AG09309 (cell line): ENCODE measurements at regions not wholly inside any gene's neighbourhood (a gene's known extent, or its start where the extent isn't known, plus 50 kb on each side); places are given as distances from the start of the nearest gene placed in this dataset.

Experiments
- DNase-seq: peaks from one replicate; pipeline ENCODE4 v3.0.0-alpha.2; 2010; ENCODE audit warnings: low read depth
- H3K4me3 ChIP-seq: 2 replicates; pipeline ENCODE4 v1.5.1; 2011; ENCODE audit warnings: mild to moderate bottlenecking, low read depth, low read length, moderate library complexity; ENCODE audit not compliant: control insufficient read depth
- CTCF ChIP-seq: IDR thresholded peaks from 2 replicates; pipeline ENCODE4 v1.5.1; 2011; ENCODE audit warnings: mild to moderate bottlenecking, low read depth, low read length, inconsistent platforms; ENCODE audit not compliant: insufficient read depth, control insufficient read depth; ENCODE audit errors: missing control alignments

DNA sequence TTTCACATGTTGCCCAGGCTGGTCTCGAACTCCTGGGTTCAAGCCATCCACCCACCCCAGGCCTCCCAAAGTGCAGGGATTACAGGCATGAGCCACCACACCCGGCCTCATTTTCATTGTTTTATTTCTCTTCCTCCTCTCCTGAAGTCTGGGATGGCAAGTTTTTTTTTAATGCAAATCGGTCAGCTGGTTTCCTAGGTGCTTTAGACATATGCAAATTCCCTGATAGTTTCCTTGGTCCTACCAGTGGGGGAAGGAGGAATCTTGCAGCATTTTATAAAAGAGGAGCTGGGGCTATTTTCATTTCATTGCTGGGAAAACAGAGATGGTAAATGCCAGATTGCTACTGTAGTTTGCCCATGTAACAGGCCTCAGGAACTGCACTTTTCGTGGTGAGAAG is 179.4 kb downstream of the ACTL7B start:
- no peak for DNase-seq
- TF ChIP-seq CTCF = no peak
- H3K4me3 ChIP-seq = no peak overlapping the region

- no peak for DNase-seq
- TF ChIP-seq CTCF = no peak
These were observed 180.1 kb downstream of the ACTL7B start for GRCh38 chr9:108675708-108676107.

DNA sequence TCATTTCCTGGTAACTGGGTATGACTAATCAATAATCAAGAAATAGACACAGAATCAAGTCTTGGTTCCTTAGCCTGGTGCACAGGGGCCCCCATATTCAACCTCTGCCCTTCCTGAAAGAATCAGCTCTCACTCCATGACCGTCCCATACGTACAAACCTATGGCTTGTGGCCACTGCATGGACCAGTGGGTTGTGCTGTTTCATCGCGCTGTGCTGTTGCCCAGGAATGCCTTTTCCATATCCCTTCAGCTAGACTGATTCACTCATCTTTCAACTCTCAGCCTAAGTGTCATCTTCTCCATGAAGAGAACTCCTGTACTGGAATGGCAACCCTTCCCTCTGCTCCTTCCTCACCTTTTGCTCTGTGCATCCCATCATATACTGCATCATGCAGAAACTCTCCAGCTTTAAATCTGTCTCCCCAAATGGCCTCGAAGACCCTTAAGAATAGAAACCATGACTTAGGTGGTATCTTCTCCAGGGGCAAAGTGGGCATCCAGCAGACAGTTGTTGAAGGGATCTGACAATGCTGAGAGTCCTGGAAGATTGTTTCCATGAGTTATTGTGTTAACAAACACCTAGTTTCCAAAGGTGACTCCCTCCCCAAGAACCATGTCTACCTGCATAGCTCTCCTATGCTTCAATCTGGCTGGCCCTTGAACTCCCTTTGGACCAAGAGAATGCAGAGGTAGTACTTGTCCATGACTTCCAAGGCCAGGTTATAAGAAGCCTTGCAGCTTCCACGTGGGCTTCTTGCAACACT is 180.8 kb downstream of the ACTL7B start:
- no peak for TF ChIP-seq CTCF
- no peak for DNase-seq
- H3K4me3 ChIP-seq = no peak overlapping the region

More at GRCh38 chr9:108675708-108676107, 180.1 kb downstream of the ACTL7B start:
- H3K4me3 ChIP-seq = no peak overlapping the region

- no peak for DNase-seq
- no peak for TF ChIP-seq CTCF
- H3K4me3 ChIP-seq = no peak overlapping the region
These were observed 182.4 kb downstream of the ACTL7B start for GRCh38 chr9:108673386-108673785.

DNA sequence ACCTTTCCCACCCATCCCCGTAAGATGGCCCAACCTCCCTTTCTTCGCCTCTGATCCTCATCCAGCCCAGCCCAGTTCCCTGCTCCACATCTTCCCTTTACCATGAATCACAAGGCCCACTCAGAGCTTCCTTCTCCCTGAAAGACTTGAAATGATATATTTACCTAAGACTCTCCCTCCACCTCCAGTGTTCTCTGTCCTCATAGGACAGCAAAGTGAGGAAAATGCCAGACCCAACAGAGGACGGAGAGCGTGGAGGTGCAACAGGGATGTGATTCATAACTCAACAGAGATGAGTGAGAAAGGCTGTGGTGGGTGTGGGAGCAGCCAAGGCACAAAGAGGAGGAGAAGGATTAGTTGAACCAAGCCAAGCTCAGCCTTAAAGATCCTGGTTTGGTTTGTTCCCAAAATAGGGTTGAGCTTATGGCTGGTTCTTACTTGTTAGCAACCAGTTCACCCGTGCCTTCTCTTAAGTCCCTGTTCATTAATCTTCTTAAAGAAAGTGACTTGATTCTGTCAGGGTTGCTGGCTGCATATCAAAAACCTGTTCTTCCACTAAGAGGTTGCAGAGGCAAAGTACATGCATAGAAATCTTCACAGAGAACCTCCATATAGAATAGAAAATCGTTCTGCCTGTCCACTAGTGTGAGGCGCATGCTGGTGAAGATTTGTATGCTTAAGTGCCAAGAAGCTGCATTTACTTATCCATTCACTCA is 183.2 kb downstream of the ACTL7B start:
- no peak for TF ChIP-seq CTCF
- no peak for DNase-seq
- no peak overlapping the region for H3K4me3 ChIP-seq

DNA sequence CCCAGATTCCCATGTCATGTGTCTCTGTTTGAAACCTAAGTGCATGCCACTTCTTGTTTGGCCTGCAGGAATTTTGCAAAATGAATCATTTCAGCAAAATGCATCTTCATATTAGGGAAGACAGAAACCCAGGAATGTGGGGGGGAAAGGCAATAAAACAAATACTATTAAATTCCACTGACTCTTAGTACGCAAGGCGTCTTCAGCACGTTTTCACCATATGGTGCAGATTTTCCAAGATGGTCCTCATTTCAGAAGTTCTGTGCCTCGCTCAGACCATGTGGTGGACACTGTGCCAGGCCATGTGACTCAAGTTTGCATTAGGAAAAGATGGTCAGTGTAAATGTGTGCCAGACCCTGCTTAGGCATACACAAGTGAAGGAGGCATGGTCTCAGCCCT is 184.0 kb downstream of the ACTL7B start:
- no peak overlapping the region for H3K4me3 ChIP-seq
- no peak for TF ChIP-seq CTCF
- DNase-seq = peak; percentile 92
